Upper lobe of right lung (tissue), 1 donor: ENCODE measurements at regions not wholly inside any gene's neighbourhood (a gene's known extent, or its start where the extent isn't known, plus 50 kb on each side); places are given as distances from the start of the nearest gene placed in this dataset.

Experiments used
- ATAC-seq: fragments of 200-7000 bp; cut with Tn5 transposase; one replicate; pipeline ENCODE4 v1.9.1; 2020; ENCODE audit warnings: mild to moderate bottlenecking, moderate library complexity
- DNase-seq: peaks from one replicate; pipeline ENCODE4 v3.0.0-alpha.2; 2020
- H3K27ac ChIP-seq: fragments of 200-600 bp; one replicate; pipeline ENCODE4 v1.8.0; 2022
- H3K27me3 ChIP-seq: fragments of 200-600 bp; one replicate; pipeline ENCODE4 v1.8.0; 2022; ENCODE audit warnings: mild to moderate bottlenecking
- H3K36me3 ChIP-seq: fragments of 200-600 bp; one replicate; pipeline ENCODE4 v1.8.0; 2022
- H3K4me1 ChIP-seq: fragments of 200-600 bp; one replicate; pipeline ENCODE4 v1.8.0; 2022
- H3K4me3 ChIP-seq: fragments of 200-600 bp; one replicate; pipeline ENCODE4 v1.8.0; 2022; ENCODE audit warnings: mild to moderate bottlenecking
- H3K9me3 ChIP-seq: fragments of 200-600 bp; one replicate; pipeline ENCODE4 v1.8.0; 2022
- CTCF ChIP-seq: fragments of 200-600 bp; IDR thresholded peaks from one replicate; pipeline ENCODE4 v1.8.0; 2022; ENCODE audit warnings: antibody characterized with exemption
- intact Hi-C: fragments of 100-400 bp; cut with DNase I; formaldehyde crosslinking; loops from one replicate; pipeline ENCODE4 v1.11.0; 2022
- donor health status: DM: no; HTN: yes; CAD: no; lungs with severe emphysema.

- Histone ChIP-seq H3K9me3 (no peaks in the 10 kb centered on the region), H3K36me3 (no peaks in the 10 kb centered on the region), H3K4me3 (no peak overlapping the region), H3K27ac (no peak overlapping the region), H3K4me1 (no peaks in the 10 kb centered on the region), H3K27me3 (no peaks in the 10 kb centered on the region)
- TF ChIP-seq CTCF: no peak
- intact Hi-C loops: no loop called here
- ATAC-seq (no peak), DNase-seq (no peak)
Measured at GRCh38 chr1:170397061-170397460, 134.9 kb upstream of the GORAB start.

- TF ChIP-seq CTCF: no peak
- H3K36me3 ChIP-seq: no peaks in the 10 kb centered on the region
- no peaks in the 10 kb centered on the region for H3K9me3 ChIP-seq
- intact Hi-C loops: no loop called here
- H3K4me3 ChIP-seq: no peak overlapping the region
- ATAC-seq: no peak
- no peak overlapping the region for H3K27ac ChIP-seq
- H3K27me3 ChIP-seq: no peaks in the 10 kb centered on the region
- no peak for DNase-seq
- H3K4me1 ChIP-seq: no peaks in the 10 kb centered on the region
Measured at GRCh38 chr1:170402476-170403311, 129.3 kb upstream of the GORAB start.

GRCh38 chr1:170407138-170407537, 124.8 kb upstream of the GORAB start:
- no peaks in the 10 kb centered on the region for H3K27me3 ChIP-seq
- ATAC-seq: no peak
- intact Hi-C loops: no loop called here

GRCh38 chr1:170407581-170407980, 124.4 kb upstream of the GORAB start:
- H3K27me3 ChIP-seq: no peaks in the 10 kb centered on the region
- no peaks in the 10 kb centered on the region for H3K4me1 ChIP-seq
- no peaks in the 10 kb centered on the region for H3K36me3 ChIP-seq
- no peak for TF ChIP-seq CTCF
- intact Hi-C loops: no loop called here
- no peak overlapping the region for H3K4me3 ChIP-seq
- no peak for ATAC-seq
- DNase-seq: no peak
- H3K27ac ChIP-seq: no peak overlapping the region
- H3K9me3 ChIP-seq: no peaks in the 10 kb centered on the region

More at GRCh38 chr1:170407138-170407537, 124.8 kb upstream of the GORAB start:
- no peak for DNase-seq
- Histone ChIP-seq H3K4me1 (no peaks in the 10 kb centered on the region), H3K36me3 (no peaks in the 10 kb centered on the region), H3K9me3 (no peaks in the 10 kb centered on the region), H3K27ac (no peak overlapping the region), H3K4me3 (no peak overlapping the region)
- TF ChIP-seq CTCF: no peak

- Histone ChIP-seq H3K9me3 (no peaks in the 10 kb centered on the region), H3K4me1 (peaks cover 5% of the 10 kb centered on the region), H3K36me3 (no peaks in the 10 kb centered on the region), H3K4me3 (no peak overlapping the region), H3K27ac (no peak overlapping the region), H3K27me3 (no peaks in the 10 kb centered on the region)
- intact Hi-C loops: no loop called here
- DNase-seq (no peak), ATAC-seq (no peak)
- TF ChIP-seq CTCF: no peak
Measured at GRCh38 chr1:170410401-170411166, 121.4 kb upstream of the GORAB start.
